Thoracic aorta (tissue), 2 donors: ENCODE measurements at regions not wholly inside any gene's neighbourhood (a gene's known extent, or its start where the extent isn't known, plus 50 kb on each side); places are given as distances from the start of the nearest gene placed in this dataset.

Experiments used
- ATAC-seq: fragments of 150-250 bp; one replicate; pipeline ENCODE4 v1.8.0; 2017; ENCODE audit warnings: low read depth; ENCODE audit not compliant: insufficient number of reproducible peaks, low FRiP score
- DNase-seq: peaks from one replicate; pipeline ENCODE4 v3.0.0-alpha.2; 2020; ENCODE audit warnings: low spot score
- H3K27ac ChIP-seq, 2 donors: fragments of 200-600 bp; sonication (generic); 1 replicate in 1 of 2; 2 replicates in 1 of 2; pipeline ENCODE4 v1.5.1; 2016; ENCODE audit warnings: mild to moderate bottlenecking in 2 of 2, moderate library complexity in 2 of 2
- H3K27me3 ChIP-seq: fragments of 200-600 bp; sonication (generic); replicated peaks from 2 replicates; pipeline ENCODE4 v1.6.0; 2016; ENCODE audit warnings: mild to moderate bottlenecking; ENCODE audit not compliant: insufficient read depth
- H3K36me3 ChIP-seq: fragments of 200-600 bp; sonication (generic); one replicate; pipeline ENCODE4 v1.5.1; 2016
- H3K4me1 ChIP-seq, 2 donors: fragments of 200-600 bp; sonication (generic); 1 replicate in 1 of 2; 2 replicates in 1 of 2; pipeline versions ENCODE4 v1.5.1 to v1.6.0; 2016; ENCODE audit warnings: low read depth in 2 of 2, mild to moderate bottlenecking in 1 of 2; ENCODE audit not compliant: control insufficient read depth in 1 of 2
- H3K4me3 ChIP-seq: fragments of 200-600 bp; sonication (generic); 2 replicates; pipeline ENCODE4 v1.5.1; 2016; ENCODE audit warnings: mild to moderate bottlenecking
- H3K9me3 ChIP-seq: fragments of 200-600 bp; sonication (generic); 2 replicates; pipeline ENCODE4 v1.5.1; 2016
- CTCF ChIP-seq: fragments of 200-600 bp; sonication (generic); IDR thresholded peaks from one replicate; pipeline ENCODE4 v1.5.1; 2019; ENCODE audit warnings: antibody characterized with exemption

DNA sequence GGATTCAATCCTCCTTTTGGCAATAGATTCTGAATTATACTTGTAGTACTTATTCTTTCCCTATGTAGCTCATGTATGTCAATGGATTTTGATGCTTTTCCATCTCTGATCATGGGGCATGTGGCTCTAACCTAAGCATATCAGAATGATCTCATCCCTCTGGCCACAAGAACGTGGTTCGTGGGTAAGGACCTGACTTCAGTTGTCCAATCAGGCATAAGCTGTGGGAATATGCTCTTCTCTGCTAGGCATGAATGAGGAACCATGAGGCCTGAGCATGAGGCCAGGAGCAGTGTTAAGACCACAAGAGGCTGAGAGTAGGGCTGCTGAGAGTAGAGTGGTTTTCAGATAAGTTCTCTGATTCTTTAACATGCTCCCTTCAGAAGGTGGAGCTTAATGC lies 292.4 kb upstream of the TSHZ3 start:
- TF ChIP-seq CTCF, result no peak
- H3K4me1 ChIP-seq, result no peaks in the 10 kb centered on the region
- ATAC-seq (no peak), DNase-seq (no peak)
- no peaks in the 10 kb centered on the region for H3K36me3 ChIP-seq
- H3K27ac ChIP-seq, result no peak overlapping the region
- H3K9me3 ChIP-seq, result no peaks in the 10 kb centered on the region
- no peak overlapping the region for H3K4me3 ChIP-seq
- H3K27me3 ChIP-seq, result no peaks in the 10 kb centered on the region

GRCh38 chr19:31648347-31648746 lies 299.1 kb upstream of the TSHZ3 start:
- Histone ChIP-seq H3K4me3 (no peak overlapping the region), H3K9me3 (no peaks in the 10 kb centered on the region), H3K4me1 (no peaks in the 10 kb centered on the region), H3K27ac (no peak overlapping the region), H3K36me3 (no peaks in the 10 kb centered on the region), H3K27me3 (no peaks in the 10 kb centered on the region)
- ATAC-seq, result no peak
- no peak for DNase-seq
- no peak for TF ChIP-seq CTCF

GRCh38 chr19:31656507-31656906 lies 307.3 kb upstream of the TSHZ3 start:
- no peaks in the 10 kb centered on the region for H3K36me3 ChIP-seq
- H3K4me3 ChIP-seq, result no peak overlapping the region
- no peaks in the 10 kb centered on the region for H3K27me3 ChIP-seq
- H3K27ac ChIP-seq, result no peak overlapping the region
- no peak for ATAC-seq
- DNase-seq, result no peak
- no peak for TF ChIP-seq CTCF
- H3K9me3 ChIP-seq, result no peaks in the 10 kb centered on the region
- H3K4me1 ChIP-seq, result no peaks in the 10 kb centered on the region

- Histone ChIP-seq H3K4me1 (no peaks in the 10 kb centered on the region), H3K4me3 (no peak overlapping the region), H3K9me3 (no peaks in the 10 kb centered on the region), H3K27ac (no peak overlapping the region), H3K36me3 (no peaks in the 10 kb centered on the region), H3K27me3 (no peaks in the 10 kb centered on the region)
- DNase-seq (no peak), ATAC-seq (no peak)
- TF ChIP-seq CTCF, result no peak
Measured at GRCh38 chr19:31658993-31659896, 310.0 kb upstream of the TSHZ3 start.

- Histone ChIP-seq H3K4me1 (no peaks in the 10 kb centered on the region), H3K27me3 (no peaks in the 10 kb centered on the region), H3K27ac (no peak overlapping the region), H3K36me3 (no peaks in the 10 kb centered on the region), H3K9me3 (no peaks in the 10 kb centered on the region), H3K4me3 (no peak overlapping the region)
- DNase-seq, result no peak
- ATAC-seq, result no peak
- no peak for TF ChIP-seq CTCF
Measured at GRCh38 chr19:31659897-31660210, 310.6 kb upstream of the TSHZ3 start.
